SK-N-SH (cell line): ENCODE measurements at regions not wholly inside any gene's neighbourhood (a gene's known extent, or its start where the extent isn't known, plus 50 kb on each side); places are given as distances from the start of the nearest gene placed in this dataset.

Experiments
- CTCF ChIA-PET: fragments of 300-600, 350-600 bp; formaldehyde crosslinking; extraction: SDS; loops from one replicate; lab custom pipeline; 2021; lab: Yijun Ruan, JAX
- POLR2A ChIA-PET: fragments of 350-600 bp; sonication (Branson Sonifier 250); formaldehyde crosslinking; extraction: SDS; loops from one replicate; lab custom pipeline; 2020; ENCODE audit warnings: antibody characterized with exemption, inconsistent platforms; lab: Yijun Ruan, JAX
- DNase-seq: peaks from one replicate; pipeline ENCODE4 v3.0.0; 2012
- H2AFZ ChIP-seq: fragments of 200-600 bp; sonication (generic); 2 replicates; pipeline ENCODE4 v1.8.1; 2016; ENCODE audit warnings: antibody characterized with exemption, mild to moderate bottlenecking, low read depth
- H3F3A ChIP-seq: fragments of 200-600 bp; sonication (generic); replicated peaks from 2 replicates; pipeline ENCODE3; 2016; ENCODE audit warnings: antibody characterized with exemption, mild to moderate bottlenecking; ENCODE audit not compliant: insufficient read depth
- H3K27ac ChIP-seq, 2 experiments: fragments of 200-500 bp in 1 of 2; fragments of 200-600 bp in 1 of 2; sonication (Bioruptor generic) in 1 of 2; sonication (generic), shearing (Covaris generic) in 1 of 2; 2 replicates each; pipeline versions ENCODE4 v1.5.1 to v1.6.1; 2014 to 2016; ENCODE audit warnings: low read depth in 2 of 2, inconsistent platforms in 1 of 2, low read length in 1 of 2, mild to moderate bottlenecking in 1 of 2, mixed read lengths in 1 of 2
- H3K27me3 ChIP-seq: fragments of 200-600 bp; sonication (generic), shearing (Covaris generic); 2 replicates; pipeline ENCODE4 v1.6.1; 2016; ENCODE audit warnings: mixed run types; ENCODE audit not compliant: insufficient read depth
- H3K36me3 ChIP-seq, 2 experiments: fragments of 200-500 bp in 1 of 2; fragments of 200-600 bp in 1 of 2; sonication (Bioruptor generic) in 1 of 2; sonication (generic) in 1 of 2; replicated peaks in 1 of 2; 2 replicates each; pipeline versions ENCODE3 to v1.5.1; 2014 to 2016; ENCODE audit warnings: low read length in 1 of 2, mild to moderate bottlenecking in 1 of 2; ENCODE audit not compliant: insufficient read depth in 2 of 2, control insufficient read depth in 1 of 2
- H3K4me1 ChIP-seq, 2 experiments: fragments of 200-500 bp in 1 of 2; fragments of 200-600 bp in 1 of 2; sonication (Bioruptor generic) in 1 of 2; sonication (generic), shearing (Covaris generic) in 1 of 2; 2 replicates each; pipeline versions ENCODE4 v1.5.1 to v1.6.1; 2014 to 2016; ENCODE audit warnings: low read depth in 1 of 2, low read length in 1 of 2, mixed run types in 1 of 2; ENCODE audit not compliant: insufficient read depth in 2 of 2, control insufficient read depth in 1 of 2
- H3K4me2 ChIP-seq: fragments of 200-600 bp; sonication (generic), shearing (Covaris generic); 2 replicates; pipeline ENCODE4 v1.6.1; 2017; ENCODE audit warnings: mixed run types
- H3K4me3 ChIP-seq, 2 experiments: fragments of 200-500 bp in 1 of 2; fragments of 200-600 bp in 1 of 2; sonication (Bioruptor generic) in 1 of 2; sonication (generic), shearing (Covaris generic) in 1 of 2; 2 replicates each; pipeline versions ENCODE4 v1.5.1 to v1.8.1; 2014 to 2016; ENCODE audit warnings: low read depth in 2 of 2, inconsistent platforms in 1 of 2, low read length in 1 of 2, mild to moderate bottlenecking in 1 of 2, mixed read lengths in 1 of 2, moderate library complexity in 1 of 2
- H3K79me2 ChIP-seq: fragments of 200-600 bp; sonication (generic); 2 replicates; pipeline ENCODE4 v1.8.1; 2017; ENCODE audit warnings: mild to moderate bottlenecking; ENCODE audit not compliant: insufficient read depth
- H3K9ac ChIP-seq: fragments of 200-600 bp; sonication (generic); 2 replicates; pipeline ENCODE4 v1.6.1; 2017; ENCODE audit warnings: mixed run types
- H3K9me2 ChIP-seq: fragments of 200-600 bp; sonication (generic); 2 replicates; pipeline ENCODE4 v1.6.1; 2017; ENCODE audit warnings: mixed run types
- H3K9me3 ChIP-seq: fragments of 200-600 bp; sonication (generic); 2 replicates; pipeline ENCODE4 v1.6.1; 2017; ENCODE audit warnings: mixed run types, mild to moderate bottlenecking, moderate library complexity
- H4K20me1 ChIP-seq: fragments of 200-600 bp; sonication (generic); 2 replicates; pipeline ENCODE4 v1.6.1; 2017; ENCODE audit warnings: mild to moderate bottlenecking, mixed run types; ENCODE audit not compliant: insufficient read depth
- EP300 ChIP-seq, 2 experiments: IDR thresholded peaks; 2 replicates each; pipeline versions ENCODE4 v1.4.0 to v1.6.1; 2012; ENCODE audit warnings: borderline replicate concordance in 1 of 2, low read depth in 1 of 2, low read length in 1 of 2
- EZH2phosphoT487 ChIP-seq: fragments of 200-600 bp; sonication (generic); IDR thresholded peaks from 2 replicates; pipeline ENCODE4 v1.6.1; 2017; ENCODE audit warnings: low read depth, mixed run types, mild to moderate bottlenecking, antibody characterized with exemption, moderate library complexity, borderline replicate concordance
- FOXM1 ChIP-seq: IDR thresholded peaks from 2 replicates; pipeline ENCODE4 v1.4.0; 2012; ENCODE audit warnings: low read depth, mild to moderate bottlenecking
- GATA2 ChIP-seq: sonication (generic); formaldehyde crosslinking; IDR thresholded peaks from 2 replicates; pipeline ENCODE4 v1.5.0; 2020; ENCODE audit warnings: mild to moderate bottlenecking, missing genetic modification reagents
- MEF2A ChIP-seq: IDR thresholded peaks from 2 replicates; pipeline ENCODE4 v1.4.0; 2012; ENCODE audit warnings: low read depth, borderline replicate concordance
- MXI1 ChIP-seq: IDR thresholded peaks from 2 replicates; pipeline ENCODE4 v1.6.1; 2012; ENCODE audit warnings: mild to moderate bottlenecking, low read depth, low read length, improper control_type of control experiment
- RCOR1 ChIP-seq: fragments of 150-350 bp; IDR thresholded peaks from 2 replicates; pipeline ENCODE4 v1.6.1; 2017; ENCODE audit warnings: antibody characterized with exemption, low read length
- SIN3A ChIP-seq: IDR thresholded peaks from 2 replicates; pipeline ENCODE4 v1.6.1; 2012; ENCODE audit warnings: low read depth, mild to moderate bottlenecking, low read length, moderate library complexity, borderline replicate concordance
- SMC3 ChIP-seq: IDR thresholded peaks from 2 replicates; pipeline ENCODE4 v1.6.1; 2012; ENCODE audit warnings: low read depth, low read length, improper control_type of control experiment
- TCF12 ChIP-seq: IDR thresholded peaks from 2 replicates; pipeline ENCODE4 v1.4.0; 2012
- TEAD4 ChIP-seq: IDR thresholded peaks from 2 replicates; pipeline ENCODE4 v1.4.0; 2012; ENCODE audit warnings: mild to moderate bottlenecking, borderline replicate concordance; ENCODE audit not compliant: insufficient read depth
- USF1 ChIP-seq: IDR thresholded peaks from 2 replicates; pipeline ENCODE4 v1.4.0; 2012; ENCODE audit warnings: low read depth, borderline replicate concordance
- ZBTB33 ChIP-seq: IDR thresholded peaks from 2 replicates; pipeline ENCODE4 v1.4.0; 2012; ENCODE audit warnings: low read depth, borderline replicate concordance
- WGBS: methylation state at CpG from one replicate; pipeline ENCODE4 v1.1.6; 2017; ENCODE audit warnings: low lambda C conversion rate; 5-methylcytosine and 5-hydroxymethylcytosine counted together
- TF ChIP-seq, protein P1 (sequence below): fragments of 150-350 bp; IDR thresholded peaks from 2 replicates; pipeline ENCODE4 v1.6.1; 2017; ENCODE audit warnings: antibody characterized with exemption, low read length, low read depth, borderline replicate concordance
- TF ChIP-seq, protein P2 (sequence below): IDR thresholded peaks from 2 replicates; pipeline ENCODE4 v1.6.1; 2012; ENCODE audit warnings: mild to moderate bottlenecking, low read depth, low read length, moderate library complexity
- TF ChIP-seq, protein P3 (sequence below): fragments of 150-350 bp; IDR thresholded peaks from 2 replicates; pipeline ENCODE4 v1.6.1; 2016; ENCODE audit warnings: mild to moderate bottlenecking, low read depth, low read length
- TF ChIP-seq, protein P4 (sequence below): fragments of 200-600 bp; sonication (generic); IDR thresholded peaks from 2 replicates; pipeline ENCODE4 v1.6.1; 2017; ENCODE audit warnings: antibody characterized with exemption, mild to moderate bottlenecking, moderate library complexity

GRCh38 chr7:45390180-45390579, 184.0 kb upstream of the ADCY1 start:
- POLR2A ChIA-PET, result no interaction called here
- CTCF ChIA-PET, result interaction anchor here (1.3 kb wide), 1 partner anchor 11 kb away, joined by 3 read pairs; no protein-coding TSS in a partner anchor

More at GRCh38 chr7:45390180-45390579, 184.0 kb upstream of the ADCY1 start:
- 15% methylated on average over 4 of the region's 4 CpGs for WGBS
- TF ChIP-seq GATA2 (CRISPR knock-in tag) (no peak), RCOR1 (no peak), MXI1 (no peak), SIN3A (no peak), TCF12 (no peak), FOXM1 (no peak), USF1 (no peak), TEAD4 (no peak), ZBTB33 (no peak), EZH2phosphoT487 (no peak), SMC3 (no peak), MEF2A (no peak), EP300 (IDR thresholded peaks at IDR 0.05; ENCODE audit: borderline replicate concordance in 1 of 2, low read depth in 1 of 2, low read length in 1 of 2) (no peak)
- TF ChIP-seq, protein P1, sequence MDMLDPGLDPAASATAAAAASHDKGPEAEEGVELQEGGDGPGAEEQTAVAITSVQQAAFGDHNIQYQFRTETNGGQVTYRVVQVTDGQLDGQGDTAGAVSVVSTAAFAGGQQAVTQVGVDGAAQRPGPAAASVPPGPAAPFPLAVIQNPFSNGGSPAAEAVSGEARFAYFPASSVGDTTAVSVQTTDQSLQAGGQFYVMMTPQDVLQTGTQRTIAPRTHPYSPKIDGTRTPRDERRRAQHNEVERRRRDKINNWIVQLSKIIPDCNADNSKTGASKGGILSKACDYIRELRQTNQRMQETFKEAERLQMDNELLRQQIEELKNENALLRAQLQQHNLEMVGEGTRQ, result no peak
- TF ChIP-seq, protein P2, sequence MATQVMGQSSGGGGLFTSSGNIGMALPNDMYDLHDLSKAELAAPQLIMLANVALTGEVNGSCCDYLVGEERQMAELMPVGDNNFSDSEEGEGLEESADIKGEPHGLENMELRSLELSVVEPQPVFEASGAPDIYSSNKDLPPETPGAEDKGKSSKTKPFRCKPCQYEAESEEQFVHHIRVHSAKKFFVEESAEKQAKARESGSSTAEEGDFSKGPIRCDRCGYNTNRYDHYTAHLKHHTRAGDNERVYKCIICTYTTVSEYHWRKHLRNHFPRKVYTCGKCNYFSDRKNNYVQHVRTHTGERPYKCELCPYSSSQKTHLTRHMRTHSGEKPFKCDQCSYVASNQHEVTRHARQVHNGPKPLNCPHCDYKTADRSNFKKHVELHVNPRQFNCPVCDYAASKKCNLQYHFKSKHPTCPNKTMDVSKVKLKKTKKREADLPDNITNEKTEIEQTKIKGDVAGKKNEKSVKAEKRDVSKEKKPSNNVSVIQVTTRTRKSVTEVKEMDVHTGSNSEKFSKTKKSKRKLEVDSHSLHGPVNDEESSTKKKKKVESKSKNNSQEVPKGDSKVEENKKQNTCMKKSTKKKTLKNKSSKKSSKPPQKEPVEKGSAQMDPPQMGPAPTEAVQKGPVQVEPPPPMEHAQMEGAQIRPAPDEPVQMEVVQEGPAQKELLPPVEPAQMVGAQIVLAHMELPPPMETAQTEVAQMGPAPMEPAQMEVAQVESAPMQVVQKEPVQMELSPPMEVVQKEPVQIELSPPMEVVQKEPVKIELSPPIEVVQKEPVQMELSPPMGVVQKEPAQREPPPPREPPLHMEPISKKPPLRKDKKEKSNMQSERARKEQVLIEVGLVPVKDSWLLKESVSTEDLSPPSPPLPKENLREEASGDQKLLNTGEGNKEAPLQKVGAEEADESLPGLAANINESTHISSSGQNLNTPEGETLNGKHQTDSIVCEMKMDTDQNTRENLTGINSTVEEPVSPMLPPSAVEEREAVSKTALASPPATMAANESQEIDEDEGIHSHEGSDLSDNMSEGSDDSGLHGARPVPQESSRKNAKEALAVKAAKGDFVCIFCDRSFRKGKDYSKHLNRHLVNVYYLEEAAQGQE, result no peak
- TF ChIP-seq, protein P3, sequence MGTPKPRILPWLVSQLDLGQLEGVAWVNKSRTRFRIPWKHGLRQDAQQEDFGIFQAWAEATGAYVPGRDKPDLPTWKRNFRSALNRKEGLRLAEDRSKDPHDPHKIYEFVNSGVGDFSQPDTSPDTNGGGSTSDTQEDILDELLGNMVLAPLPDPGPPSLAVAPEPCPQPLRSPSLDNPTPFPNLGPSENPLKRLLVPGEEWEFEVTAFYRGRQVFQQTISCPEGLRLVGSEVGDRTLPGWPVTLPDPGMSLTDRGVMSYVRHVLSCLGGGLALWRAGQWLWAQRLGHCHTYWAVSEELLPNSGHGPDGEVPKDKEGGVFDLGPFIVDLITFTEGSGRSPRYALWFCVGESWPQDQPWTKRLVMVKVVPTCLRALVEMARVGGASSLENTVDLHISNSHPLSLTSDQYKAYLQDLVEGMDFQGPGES, result no peak
- TF ChIP-seq, protein P4, sequence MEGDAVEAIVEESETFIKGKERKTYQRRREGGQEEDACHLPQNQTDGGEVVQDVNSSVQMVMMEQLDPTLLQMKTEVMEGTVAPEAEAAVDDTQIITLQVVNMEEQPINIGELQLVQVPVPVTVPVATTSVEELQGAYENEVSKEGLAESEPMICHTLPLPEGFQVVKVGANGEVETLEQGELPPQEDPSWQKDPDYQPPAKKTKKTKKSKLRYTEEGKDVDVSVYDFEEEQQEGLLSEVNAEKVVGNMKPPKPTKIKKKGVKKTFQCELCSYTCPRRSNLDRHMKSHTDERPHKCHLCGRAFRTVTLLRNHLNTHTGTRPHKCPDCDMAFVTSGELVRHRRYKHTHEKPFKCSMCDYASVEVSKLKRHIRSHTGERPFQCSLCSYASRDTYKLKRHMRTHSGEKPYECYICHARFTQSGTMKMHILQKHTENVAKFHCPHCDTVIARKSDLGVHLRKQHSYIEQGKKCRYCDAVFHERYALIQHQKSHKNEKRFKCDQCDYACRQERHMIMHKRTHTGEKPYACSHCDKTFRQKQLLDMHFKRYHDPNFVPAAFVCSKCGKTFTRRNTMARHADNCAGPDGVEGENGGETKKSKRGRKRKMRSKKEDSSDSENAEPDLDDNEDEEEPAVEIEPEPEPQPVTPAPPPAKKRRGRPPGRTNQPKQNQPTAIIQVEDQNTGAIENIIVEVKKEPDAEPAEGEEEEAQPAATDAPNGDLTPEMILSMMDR, result no peak
- Histone ChIP-seq H3K9me2 (no peaks in the 10 kb centered on the region), H2AFZ (no peak overlapping the region), H3K9me3 (no peaks in the 10 kb centered on the region; the same call in 1 of the 2 replicates), H3K79me2 (no peaks in the 10 kb centered on the region), H3K9ac (no peak overlapping the region), H3F3A (no peaks in the 10 kb centered on the region), H3K27ac (no peak overlapping the region), H3K4me3 (no peak overlapping the region), H3K4me1 (peaks cover 0 to 13% of the 10 kb centered on the region in 2 experiments; a peak in 2 of 4 replicates), H3K36me3 (no peaks in the 10 kb centered on the region), H3K4me2 (no peak overlapping the region), H4K20me1 (no peaks in the 10 kb centered on the region), H3K27me3 (no peaks in the 10 kb centered on the region)
- no peak for DNase-seq
